Neural cell (in vitro differentiated cells): ENCODE measurements at regions not wholly inside any gene's neighbourhood (a gene's known extent, or its start where the extent isn't known, plus 50 kb on each side); places are given as distances from the start of the nearest gene placed in this dataset.

Source experiments
- H2AFZ ChIP-seq: fragments of 200-600, 300-800 bp; sonication (generic), shearing (Covaris generic); 2 replicates; pipeline ENCODE4 v1.6.0; 2014; ENCODE audit warnings: low read depth, mild to moderate bottlenecking, antibody characterized with exemption, low read length, moderate library complexity
- H3F3A ChIP-seq: fragments of 200-600 bp; shearing (Covaris generic); 2 replicates; pipeline ENCODE4 v1.6.1; 2016; ENCODE audit warnings: mild to moderate bottlenecking, moderate library complexity, mixed read lengths, antibody characterized with exemption, low read length; ENCODE audit not compliant: insufficient read depth, poor library complexity, severe bottlenecking
- H3K27ac ChIP-seq: fragments of 200-600, 300-800 bp; sonication (generic), shearing (Covaris generic); 2 replicates; pipeline ENCODE4 v1.5.1; 2014; ENCODE audit warnings: mild to moderate bottlenecking, low read length, moderate library complexity
- H3K27me3 ChIP-seq: fragments of 300-800, 200-600 bp; sonication (generic), shearing (Covaris generic); 2 replicates; pipeline ENCODE4 v1.6.0; 2014; ENCODE audit warnings: mild to moderate bottlenecking, low read depth, low read length, moderate library complexity; ENCODE audit not compliant: insufficient read depth
- H3K36me3 ChIP-seq: fragments of 300-800, 200-600 bp; sonication (generic), shearing (Covaris generic); 2 replicates; pipeline ENCODE4 v1.5.1; 2014; ENCODE audit warnings: mild to moderate bottlenecking, antibody characterized with exemption, low read length, moderate library complexity; ENCODE audit not compliant: insufficient read depth
- H3K4me2 ChIP-seq: fragments of 300-800, 200-600 bp; sonication (generic), shearing (Covaris generic); 2 replicates; pipeline ENCODE4 v1.6.0; 2014; ENCODE audit warnings: mild to moderate bottlenecking, low read length
- H3K4me3 ChIP-seq: fragments of 300-800, 200-600 bp; sonication (generic), shearing (Covaris generic); 2 replicates; pipeline ENCODE4 v1.5.1; 2014; ENCODE audit warnings: mild to moderate bottlenecking, low read length, moderate library complexity
- H3K79me2 ChIP-seq: fragments of 200-600 bp; shearing (Covaris generic); replicated peaks from 2 replicates; pipeline ENCODE4 v1.6.0; 2014; ENCODE audit warnings: mild to moderate bottlenecking, low read length, moderate library complexity; ENCODE audit not compliant: insufficient read depth
- H3K9ac ChIP-seq: fragments of 300-800, 200-600 bp; sonication (generic), shearing (Covaris generic); 2 replicates; pipeline ENCODE4 v1.6.1; 2016; ENCODE audit warnings: mild to moderate bottlenecking, low read length, mixed read lengths
- H3K9me2 ChIP-seq: fragments of 200-600 bp; shearing (Covaris generic); 2 replicates; pipeline ENCODE4 v1.6.1; 2016; ENCODE audit warnings: mild to moderate bottlenecking, low read length, mixed read lengths; ENCODE audit not compliant: insufficient read depth
- H3K9me3 ChIP-seq: fragments of 200-600, 300-800 bp; sonication (generic), shearing (Covaris generic); 2 replicates; pipeline ENCODE4 v1.6.1; 2016; ENCODE audit warnings: mild to moderate bottlenecking, mixed run types, low read length, moderate library complexity, mixed read lengths
- H4K20me1 ChIP-seq: fragments of 200-600 bp; shearing (Covaris generic); 2 replicates; pipeline ENCODE4 v1.6.1; 2016; ENCODE audit warnings: mild to moderate bottlenecking, mixed run types; ENCODE audit not compliant: insufficient read depth
- CTCF ChIP-seq: fragments of 450-650 bp; IDR thresholded peaks from 2 replicates; pipeline ENCODE4 v1.5.1; 2014; ENCODE audit warnings: antibody characterized with exemption, mild to moderate bottlenecking, moderate library complexity; ENCODE audit not compliant: poor library complexity, severe bottlenecking
- EP300 ChIP-seq: fragments of 450-650 bp; conservative IDR thresholded peaks from 2 replicates; pipeline ENCODE4 v1.6.1; 2014; ENCODE audit warnings: antibody characterized with exemption, mild to moderate bottlenecking, moderate library complexity; ENCODE audit not compliant: poor library complexity, severe bottlenecking
- EZH2 ChIP-seq: fragments of 200-600, 300-800 bp; shearing (Covaris generic), sonication (generic); IDR thresholded peaks from 2 replicates; pipeline ENCODE4 v1.6.1; 2014; ENCODE audit warnings: antibody characterized with exemption, low read length, borderline replicate concordance, mild to moderate bottlenecking; ENCODE audit not compliant: insufficient read depth, poor library complexity, severe bottlenecking
- MXI1 ChIP-seq: fragments of 450-650 bp; conservative IDR thresholded peaks from 2 replicates; pipeline ENCODE4 v1.6.1; 2014; ENCODE audit warnings: antibody characterized with exemption, mild to moderate bottlenecking; ENCODE audit not compliant: poor library complexity, severe bottlenecking
- POLR2AphosphoS5 ChIP-seq: IDR thresholded peaks from 2 replicates; pipeline ENCODE4 v1.6.1; 2012
- RAD21 ChIP-seq: fragments of 450-650 bp; conservative IDR thresholded peaks from 2 replicates; pipeline ENCODE4 v1.6.1; 2014; ENCODE audit warnings: antibody characterized with exemption, mild to moderate bottlenecking, moderate library complexity
- REST ChIP-seq: IDR thresholded peaks from 2 replicates; pipeline ENCODE4 v1.6.1; 2012; ENCODE audit warnings: borderline replicate concordance
- SMC3 ChIP-seq: fragments of 450-650 bp; conservative IDR thresholded peaks from 2 replicates; pipeline ENCODE4 v1.6.1; 2014; ENCODE audit warnings: antibody characterized with exemption, mild to moderate bottlenecking, moderate library complexity; ENCODE audit not compliant: poor library complexity
- TAF1 ChIP-seq: IDR thresholded peaks from 2 replicates; pipeline ENCODE4 v1.6.1; 2012; ENCODE audit warnings: low read depth

- no peaks in the 10 kb centered on the region for H3F3A ChIP-seq
- no peaks in the 10 kb centered on the region for H4K20me1 ChIP-seq
- no peaks in the 10 kb centered on the region for H3K36me3 ChIP-seq
- H3K9ac ChIP-seq, result no peak overlapping the region
- TF ChIP-seq SMC3 (no peak), RAD21 (no peak), REST (no peak), MXI1 (no peak), EZH2 (no peak), TAF1 (no peak), POLR2AphosphoS5 (no peak), EP300 (no peak), CTCF (no peak)
- H3K4me3 ChIP-seq, result no peak overlapping the region
- H3K4me2 ChIP-seq, result no peak overlapping the region
- no peaks in the 10 kb centered on the region for H3K9me2 ChIP-seq
- no peak overlapping the region for H2AFZ ChIP-seq
- H3K9me3 ChIP-seq, result no peaks in the 10 kb centered on the region
- H3K27me3 ChIP-seq, result no peaks in the 10 kb centered on the region
- no peaks in the 10 kb centered on the region for H3K79me2 ChIP-seq
- no peak overlapping the region for H3K27ac ChIP-seq
Observed at GRCh38 chrX:69080855-69081465, 84.3 kb downstream of the PJA1 start.

- Histone ChIP-seq H3K4me3 (no peak overlapping the region), H3K36me3 (no peaks in the 10 kb centered on the region), H3K9me3 (no peaks in the 10 kb centered on the region), H3K79me2 (no peaks in the 10 kb centered on the region), H2AFZ (no peak overlapping the region), H3K4me2 (no peak overlapping the region), H4K20me1 (no peaks in the 10 kb centered on the region), H3K27me3 (no peaks in the 10 kb centered on the region), H3K9me2 (no peaks in the 10 kb centered on the region), H3F3A (no peaks in the 10 kb centered on the region), H3K9ac (no peak overlapping the region), H3K27ac (no peak overlapping the region)
- TF ChIP-seq SMC3 (no peak), EZH2 (no peak), EP300 (no peak), REST (no peak), POLR2AphosphoS5 (no peak), RAD21 (no peak), MXI1 (no peak), TAF1 (no peak)
Observed at GRCh38 chrX:69079268-69079667, 86.0 kb downstream of the PJA1 start.
